T-helper 2 cell (primary cell): ENCODE measurements at regions not wholly inside any gene's neighbourhood (a gene's known extent, or its start where the extent isn't known, plus 50 kb on each side); places are given as distances from the start of the nearest gene placed in this dataset.
"Not testable (repeated sequence)": the region's sequence is repeated elsewhere in the genome, so short reads cannot be mapped to it uniquely, and the experiment has no call there.

Experiments used
- DNase-seq, 5 experiments: peaks; one replicate each; pipeline versions ENCODE4 v3.0.0 to v3.0.0-alpha.2; 2012 to 2022

- DNase-seq: no peak
Observed at GRCh38 chr4:19298998-19299397, 952.7 kb upstream of the SLIT2 start.

DNA sequence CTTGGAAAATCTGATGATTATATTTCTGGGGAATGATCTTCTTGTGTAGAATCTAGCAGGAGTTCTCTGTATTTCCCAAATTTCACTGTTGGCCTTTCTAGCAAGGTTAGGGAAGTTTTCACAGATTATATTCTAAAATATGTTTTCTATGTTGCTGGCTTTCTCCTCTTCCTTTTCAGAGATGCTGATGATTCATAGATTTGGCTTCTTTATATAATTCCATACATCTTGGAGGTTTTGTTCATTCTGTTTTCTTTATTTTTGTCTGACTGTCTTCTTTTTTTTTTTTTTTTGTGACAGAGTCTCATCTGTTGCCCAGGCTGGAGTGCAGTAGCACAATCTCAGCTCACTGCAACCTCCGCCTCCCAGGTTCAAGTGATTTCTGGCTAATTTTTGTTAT, 957.9 kb upstream of the SLIT2 start:
- no peak for DNase-seq

- no peak for DNase-seq
Observed at GRCh38 chr4:19293080-19293479, 958.6 kb upstream of the SLIT2 start.

- no peak for DNase-seq
Observed at GRCh38 chr4:19286924-19287323, 964.8 kb upstream of the SLIT2 start.

DNA sequence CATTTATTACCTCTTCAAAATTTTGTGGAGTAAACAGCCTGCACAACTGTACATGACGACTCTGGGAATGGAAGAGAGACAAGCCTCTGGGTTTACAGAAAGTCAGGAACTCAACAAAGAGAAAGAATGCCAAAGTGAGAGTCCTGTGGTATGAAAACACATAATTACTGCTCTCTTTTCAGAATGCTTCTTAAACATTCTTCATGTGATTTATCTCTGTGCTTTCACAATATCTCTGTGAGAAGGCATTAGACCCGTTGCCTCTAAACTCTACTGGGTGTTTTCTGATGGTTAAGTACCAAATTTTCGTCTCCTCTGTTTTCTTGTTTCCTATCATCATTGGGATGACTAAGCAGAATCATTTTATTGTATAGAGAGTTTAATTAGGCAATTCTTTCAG, 966.6 kb upstream of the SLIT2 start:
- DNase-seq: no peak

DNA sequence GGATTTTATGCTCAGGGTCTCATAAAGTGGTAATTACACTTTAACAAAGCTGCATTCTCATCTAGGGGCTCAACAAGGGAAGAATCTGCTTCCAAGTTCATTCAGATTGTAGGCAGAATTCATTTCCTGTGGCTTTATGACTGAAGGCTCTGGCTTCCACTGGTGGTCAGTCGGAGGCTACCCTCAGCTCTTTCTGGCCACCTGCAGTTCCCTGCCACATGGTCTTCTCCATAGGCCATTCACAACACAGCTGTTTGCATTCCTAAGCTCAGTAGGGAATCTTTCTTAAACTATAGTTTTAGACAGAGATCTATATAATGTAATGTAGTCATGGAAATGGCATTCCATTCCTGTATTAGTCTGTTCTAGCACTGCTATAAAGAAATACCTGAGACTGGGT, 973.0 kb upstream of the SLIT2 start:
- DNase-seq: no peak

DNA sequence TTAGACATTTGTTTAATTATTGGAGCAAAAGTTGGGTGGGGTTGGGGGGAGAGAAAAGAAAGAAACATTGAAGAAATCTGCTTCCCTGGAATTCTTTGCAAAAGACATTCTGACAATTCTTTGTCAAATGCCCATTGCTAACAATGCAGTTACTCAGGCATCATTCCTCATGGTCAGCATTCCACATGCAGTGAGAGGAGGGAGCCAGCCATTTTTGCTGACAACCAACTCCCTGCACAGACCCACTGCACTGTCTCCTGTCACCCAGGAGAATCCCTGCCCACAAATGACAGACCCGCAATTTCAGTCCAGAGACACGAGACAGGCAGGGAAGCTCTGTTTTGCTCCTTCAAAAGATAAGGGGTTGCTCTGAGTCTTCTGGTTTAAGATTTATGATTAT, 985.1 kb upstream of the SLIT2 start:
- DNase-seq: no peak

DNA sequence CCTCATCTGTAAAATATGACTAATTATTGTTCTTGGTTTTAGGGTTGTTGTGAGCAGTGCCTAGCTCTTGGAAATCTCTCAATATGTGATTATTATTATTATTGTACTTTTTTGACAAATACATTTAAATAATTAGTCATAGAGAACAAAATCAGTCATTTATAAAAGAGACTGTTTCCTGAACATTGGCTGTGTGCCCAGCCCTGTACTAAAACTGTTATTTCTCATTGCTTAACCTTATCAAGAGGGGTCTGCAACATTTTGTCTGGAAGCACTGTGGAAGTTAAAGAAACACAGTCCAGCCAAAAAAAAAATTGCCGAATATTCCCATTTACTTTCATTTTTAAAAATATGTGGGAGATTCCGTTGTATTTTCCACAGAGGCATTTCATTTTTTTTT, 989.2 kb upstream of the SLIT2 start:
- DNase-seq: no peak

GRCh38 chr4:19260346-19260745, 991.4 kb upstream of the SLIT2 start:
- no peak for DNase-seq

DNA sequence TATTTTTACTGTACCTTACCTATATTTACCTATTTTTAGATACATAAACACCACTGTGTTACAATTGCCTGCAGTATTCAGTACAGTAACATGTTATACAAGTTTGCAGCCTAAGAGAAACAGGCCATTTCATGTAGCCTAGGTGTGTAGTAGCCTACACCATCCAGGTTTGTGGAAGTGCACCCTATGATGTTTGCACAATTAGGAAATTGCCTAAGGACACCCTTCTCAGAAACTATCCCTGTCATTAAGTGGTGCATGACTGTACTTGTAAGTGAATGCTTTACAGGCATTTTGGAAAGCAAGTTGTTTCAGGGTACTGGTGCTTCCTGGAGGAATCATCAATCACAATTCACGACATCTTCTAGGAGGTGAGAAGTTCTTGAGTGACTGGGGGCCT, 991.8 kb upstream of the SLIT2 start:
- no peak for DNase-seq

DNA sequence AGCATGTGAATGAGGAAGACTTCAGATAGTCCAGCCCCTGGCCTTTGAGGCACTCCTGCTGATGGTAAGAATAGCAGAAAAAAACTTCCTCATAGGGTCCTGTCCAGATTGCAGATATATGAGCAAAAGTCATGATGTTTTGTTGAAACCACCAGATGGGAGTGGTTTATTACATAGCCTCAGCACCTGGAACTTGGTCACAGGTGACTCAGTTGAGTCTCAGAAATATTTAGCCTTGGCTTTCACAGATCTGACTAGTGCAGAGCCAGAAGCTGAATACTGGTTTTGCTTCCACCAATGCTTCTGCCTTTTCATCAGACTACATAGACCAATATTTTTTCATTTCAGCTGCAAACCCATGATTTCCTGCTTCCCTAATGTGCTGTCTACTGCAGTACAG, 994.9 kb upstream of the SLIT2 start:
- no peak for DNase-seq

DNA sequence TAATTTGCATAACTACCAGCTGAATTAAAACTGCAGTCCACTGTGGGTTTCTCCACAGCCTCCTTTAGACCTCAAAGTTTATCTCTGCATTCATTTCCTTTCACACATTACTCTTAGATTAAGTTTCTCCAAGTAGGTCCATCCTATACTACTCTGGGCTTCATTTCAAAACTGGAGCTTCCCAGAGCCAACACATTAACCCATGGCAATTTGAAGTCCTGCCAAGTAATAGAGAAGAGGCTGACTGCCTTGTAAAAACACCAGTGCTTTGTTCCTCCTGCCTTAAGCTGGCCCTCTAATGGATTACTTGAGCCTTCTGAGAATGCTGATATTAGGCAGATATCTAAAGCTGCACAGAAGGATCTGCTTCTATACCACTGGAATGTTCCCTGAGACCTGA, 997.2 kb upstream of the SLIT2 start:
- DNase-seq: no peak

DNA sequence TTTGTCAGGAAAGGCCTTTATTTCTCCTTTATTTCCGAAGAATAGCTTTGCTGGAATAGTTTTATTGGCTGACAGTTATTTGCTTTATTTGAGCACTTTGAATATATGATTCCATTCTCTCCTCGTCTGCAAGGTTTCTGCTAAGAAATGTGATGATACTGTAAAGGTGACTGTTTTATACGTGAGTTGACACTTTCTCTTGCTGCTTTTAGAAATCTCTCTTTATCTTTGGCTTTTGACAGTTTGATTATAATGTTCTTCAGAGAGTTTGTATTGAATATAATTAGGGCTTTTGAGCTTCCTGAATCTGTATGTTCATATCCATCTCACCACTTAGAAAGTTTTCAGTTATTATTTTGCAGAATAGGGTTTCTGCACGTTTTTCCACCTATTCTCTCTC, 1003.7 kb upstream of the SLIT2 start:
- DNase-seq: no peak

DNA sequence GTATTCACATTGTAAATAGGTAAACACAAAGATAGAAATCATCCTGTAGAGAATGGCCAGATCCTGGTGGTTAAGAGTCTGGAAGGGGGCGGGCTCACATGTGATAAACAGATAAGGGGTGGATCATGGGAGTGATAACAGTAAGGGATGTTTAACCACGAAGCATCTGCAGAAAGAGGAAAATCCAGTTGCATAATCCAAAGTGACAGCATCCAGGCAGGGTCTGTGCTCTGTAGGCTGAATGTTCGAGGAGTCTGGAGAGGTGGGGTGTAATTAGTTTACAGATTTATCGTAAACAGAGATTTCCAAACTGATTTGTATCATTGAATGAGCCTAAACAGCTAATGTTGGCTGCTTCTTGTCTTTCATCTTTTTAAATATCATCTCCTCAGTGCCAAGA, 1009.8 kb upstream of the SLIT2 start:
- DNase-seq: no peak

GRCh38 chr4:19239565-19239964, 1012.1 kb upstream of the SLIT2 start:
- no peak for DNase-seq

DNA sequence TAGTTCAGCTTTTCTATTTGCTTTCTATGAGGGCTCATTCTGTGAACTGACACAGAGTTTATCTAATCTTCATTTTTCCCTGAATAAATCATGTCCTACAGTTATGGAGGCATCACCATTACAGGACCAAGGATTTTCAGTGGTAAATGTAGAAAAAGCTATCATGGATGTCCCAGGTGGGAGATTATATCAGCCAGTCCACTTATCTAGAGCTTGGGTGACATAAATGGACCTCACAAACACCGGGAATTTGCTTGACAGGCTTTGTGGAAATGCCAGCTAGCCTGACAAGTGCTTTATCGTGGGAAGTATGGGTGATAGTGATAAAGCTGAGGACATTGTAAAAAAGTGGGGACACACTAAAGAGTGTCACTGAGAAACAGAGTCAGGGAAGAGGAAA, 1015.2 kb upstream of the SLIT2 start:
- no peak for DNase-seq

DNA sequence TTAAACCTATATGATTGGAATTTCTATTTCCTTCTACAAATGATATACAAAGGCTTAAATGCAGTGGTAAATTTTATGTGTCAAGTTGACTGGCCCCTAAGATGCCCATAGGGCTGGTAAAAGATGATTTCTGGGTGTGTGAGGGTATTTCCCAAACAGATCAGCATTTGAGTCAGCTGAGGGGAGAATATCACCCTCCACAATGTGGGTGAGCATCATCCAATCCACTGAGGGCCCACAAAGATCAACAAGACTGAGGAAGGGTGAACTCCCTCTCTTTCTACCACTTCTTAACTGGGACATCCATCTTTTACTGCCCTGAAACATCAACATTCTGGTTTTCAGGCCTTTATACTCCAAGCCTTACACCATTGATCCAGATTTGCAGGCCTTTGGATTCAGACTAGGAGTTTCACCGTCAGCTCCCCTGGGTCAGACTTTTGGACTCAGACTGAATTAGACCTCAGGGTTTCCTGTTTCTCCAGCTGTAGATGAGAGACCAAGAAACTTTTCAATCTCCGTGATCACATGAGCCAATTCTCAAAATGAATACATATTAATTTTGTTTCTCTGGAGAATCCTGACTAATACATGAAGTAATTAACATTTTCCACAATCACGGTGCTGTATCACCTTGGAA, 1020.7 kb upstream of the SLIT2 start:
- DNase-seq: no peak

DNA sequence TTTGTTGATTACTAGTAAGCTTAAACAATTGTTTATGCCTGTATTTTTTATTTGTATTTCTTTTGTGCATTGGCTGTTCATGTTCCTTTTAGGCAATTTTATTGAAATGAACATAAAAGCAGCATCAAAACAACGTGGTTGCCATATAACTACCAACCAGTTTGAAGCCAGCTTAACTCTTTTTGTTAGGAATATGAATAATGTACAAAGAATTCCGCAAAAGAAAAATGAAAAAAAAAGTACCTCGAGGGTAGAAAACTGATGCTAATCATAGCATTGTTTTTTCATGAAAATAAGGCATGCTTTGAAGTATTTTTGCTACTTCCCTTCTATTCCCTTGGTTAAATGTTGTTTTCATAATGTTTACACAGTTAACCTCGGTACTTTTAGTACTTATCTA, 1024.0 kb upstream of the SLIT2 start:
- DNase-seq: no peak

- peak in 1 of 5 experiments; percentile 0 for DNase-seq
Observed at GRCh38 chr4:19224820-19225219, 1026.9 kb upstream of the SLIT2 start.

GRCh38 chr4:19216476-19216875, 1035.2 kb upstream of the SLIT2 start:
- no peak for DNase-seq

DNA sequence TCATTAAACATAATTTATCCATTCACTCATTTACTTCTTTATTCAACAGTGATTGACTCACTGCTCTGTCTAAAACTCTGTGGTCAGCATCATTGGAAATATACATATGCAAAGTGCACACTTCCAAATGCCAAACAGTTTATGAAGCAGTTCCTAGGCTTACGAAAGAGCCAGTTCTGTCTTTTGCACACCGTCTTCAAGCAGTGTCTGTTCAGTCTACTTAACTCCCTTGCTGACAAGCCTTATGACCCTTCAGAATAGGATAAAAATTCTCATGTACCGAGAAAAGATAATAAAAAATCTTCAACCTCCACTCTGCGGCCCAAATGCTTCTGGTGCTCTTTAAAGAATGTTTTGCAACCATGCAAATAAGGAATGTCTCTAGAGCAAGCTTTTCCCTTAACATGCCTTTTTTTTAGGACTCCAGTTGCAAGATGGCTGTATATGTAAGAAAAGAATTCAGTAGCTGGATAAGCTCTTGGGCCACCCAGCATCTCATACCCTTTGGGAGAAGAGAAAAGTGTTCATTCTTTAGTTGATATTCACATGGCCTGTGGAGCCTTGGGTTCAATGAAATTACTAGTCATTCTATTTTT, 1037.0 kb upstream of the SLIT2 start:
- DNase-seq: no peak

DNA sequence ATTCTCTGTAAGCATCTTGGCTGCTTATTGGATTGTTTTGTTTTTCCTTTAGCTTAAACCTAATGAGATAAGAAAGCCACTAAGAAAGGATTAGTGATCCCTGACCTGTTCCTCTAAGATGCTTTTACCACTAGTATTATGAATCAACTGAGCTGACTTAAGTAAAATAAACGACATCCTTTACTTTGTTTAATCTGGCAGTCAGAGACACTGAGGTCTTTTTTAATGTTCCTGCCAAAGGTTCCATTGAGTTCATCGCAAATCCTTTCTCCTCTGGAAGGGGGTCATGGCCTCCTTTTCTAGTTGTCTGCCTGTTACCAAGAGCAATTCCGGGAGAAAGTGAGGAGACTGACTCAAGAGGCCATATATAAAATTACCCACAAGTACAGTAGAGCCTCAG, 1038.3 kb upstream of the SLIT2 start:
- no peak for DNase-seq

GRCh38 chr4:19205853-19206252, 1045.9 kb upstream of the SLIT2 start:
- DNase-seq: no peak

- not testable (repeated sequence) for DNase-seq
Observed at GRCh38 chr4:19197838-19198237, 1053.9 kb upstream of the SLIT2 start.

- no peak for DNase-seq
Observed at GRCh38 chr4:19195696-19196095, 1056.0 kb upstream of the SLIT2 start.
